Mesendoderm (in vitro differentiated cells): ENCODE measurements at regions not wholly inside any gene's neighbourhood (a gene's known extent, or its start where the extent isn't known, plus 50 kb on each side); places are given as distances from the start of the nearest gene placed in this dataset.

ENCODE experiments used
- DNase-seq: peaks from one replicate; pipeline ENCODE4 v3.0.0; 2013
- H2AK5ac ChIP-seq: 2 replicates; pipeline ENCODE4 v1.6.1; 2013; ENCODE audit warnings: low read length, inconsistent platforms
- H2BK120ac ChIP-seq: 2 replicates; pipeline ENCODE4 v1.6.1; 2013; ENCODE audit warnings: low read depth, mild to moderate bottlenecking, low read length, moderate library complexity, mixed read lengths
- H2BK15ac ChIP-seq: replicated peaks from 2 replicates; pipeline ENCODE4 v1.6.1; 2013; ENCODE audit warnings: low read depth, mild to moderate bottlenecking, moderate library complexity
- H2BK5ac ChIP-seq: 2 replicates; pipeline ENCODE4 v1.6.1; 2013; ENCODE audit warnings: low read length, inconsistent platforms
- H3K18ac ChIP-seq: 2 replicates; pipeline ENCODE4 v1.6.1; 2013; ENCODE audit warnings: mild to moderate bottlenecking, low read length, mixed read lengths
- H3K23ac ChIP-seq: one replicate; pipeline ENCODE4 v1.6.1; 2013; ENCODE audit warnings: low read length
- H3K27ac ChIP-seq: 2 replicates; pipeline ENCODE4 v1.5.1; 2013; ENCODE audit warnings: low read depth, mild to moderate bottlenecking, inconsistent platforms, low read length, moderate library complexity
- H3K27me3 ChIP-seq: 2 replicates; pipeline ENCODE4 v1.6.1; 2013; ENCODE audit warnings: low read length, control low read depth, mild to moderate bottlenecking, inconsistent platforms; ENCODE audit not compliant: insufficient read depth, poor library complexity
- H3K36me3 ChIP-seq: 2 replicates; pipeline ENCODE4 v1.6.1; 2013; ENCODE audit warnings: low read length, inconsistent platforms; ENCODE audit not compliant: control insufficient read depth, insufficient read depth
- H3K4ac ChIP-seq: one replicate; pipeline ENCODE4 v1.6.1; 2013; ENCODE audit warnings: low read depth, mild to moderate bottlenecking, low read length, moderate library complexity
- H3K4me1 ChIP-seq: 2 replicates; pipeline ENCODE4 v1.6.1; 2013; ENCODE audit warnings: low read depth, low read length, inconsistent platforms; ENCODE audit not compliant: control insufficient read depth
- H3K4me2 ChIP-seq: 2 replicates; pipeline ENCODE4 v1.6.1; 2013; ENCODE audit warnings: low read length
- H3K4me3 ChIP-seq: 2 replicates; pipeline ENCODE4 v1.5.1; 2013; ENCODE audit warnings: mild to moderate bottlenecking, low read length
- H3K56ac ChIP-seq: one replicate; pipeline ENCODE4 v1.6.1; 2013; ENCODE audit warnings: low read length
- H3K79me1 ChIP-seq: 2 replicates; pipeline ENCODE4 v1.6.1; 2013; ENCODE audit warnings: low read length, inconsistent platforms
- H3K79me2 ChIP-seq: 2 replicates; pipeline ENCODE4 v1.6.1; 2013; ENCODE audit warnings: mild to moderate bottlenecking, low read length; ENCODE audit not compliant: control insufficient read depth, insufficient read depth
- H3K9ac ChIP-seq: 2 replicates; pipeline ENCODE4 v1.6.1; 2013; ENCODE audit warnings: low read length, inconsistent platforms
- H4K5ac ChIP-seq: one replicate; pipeline ENCODE4 v1.6.1; 2013; ENCODE audit warnings: low read length
- H4K8ac ChIP-seq: one replicate; pipeline ENCODE4 v1.6.1; 2013; ENCODE audit warnings: low read depth, mild to moderate bottlenecking, control low read depth, low read length, moderate library complexity
- WGBS: extraction: QIAGEN DNeasy Blood & Tissue Kit; methylation state at CpG from one replicate; pipeline ENCODE4 v1.1.7; 2013; ENCODE audit warnings: low lambda C conversion rate, missing lambda C conversion rate; ENCODE audit not compliant: insufficient coverage; ENCODE audit errors: extremely low coverage; 5-methylcytosine and 5-hydroxymethylcytosine counted together

- no peak overlapping the region for H3K4me3 ChIP-seq
- H2BK120ac ChIP-seq, result no peak overlapping the region
- no peak overlapping the region for H3K27ac ChIP-seq
- no peak overlapping the region for H3K18ac ChIP-seq
- H4K8ac ChIP-seq, result no peak overlapping the region
- no peak overlapping the region for H2BK15ac ChIP-seq
- H3K4me1 ChIP-seq, result no peaks in the 10 kb centered on the region
- H3K36me3 ChIP-seq, result no peaks in the 10 kb centered on the region
- H3K79me2 ChIP-seq, result no peaks in the 10 kb centered on the region
- no peak overlapping the region for H4K5ac ChIP-seq
- H3K4ac ChIP-seq, result no peak overlapping the region
- no peak overlapping the region for H3K23ac ChIP-seq
- H2AK5ac ChIP-seq, result no peak overlapping the region
- no peak overlapping the region for H3K4me2 ChIP-seq
- no CpG with 5 or more reads among the region's 3 CpGs for WGBS
- H3K56ac ChIP-seq, result no peak overlapping the region
- no peak for DNase-seq
- H3K9ac ChIP-seq, result no peak overlapping the region
- H3K79me1 ChIP-seq, result no peaks in the 10 kb centered on the region
- no peaks in the 10 kb centered on the region for H3K27me3 ChIP-seq
- no peak overlapping the region for H2BK5ac ChIP-seq
Observed at GRCh38 chr9:104276709-104277245, 182.7 kb downstream of the SMC2 start.

GRCh38 chr9:104278929-104279496, 184.9 kb downstream of the SMC2 start:
- no peak overlapping the region for H4K5ac ChIP-seq
- no peak overlapping the region for H2BK120ac ChIP-seq
- no peak overlapping the region for H3K9ac ChIP-seq
- no peak overlapping the region for H2BK5ac ChIP-seq
- no peak overlapping the region for H4K8ac ChIP-seq
- no peaks in the 10 kb centered on the region for H3K27me3 ChIP-seq
- H3K36me3 ChIP-seq, result no peaks in the 10 kb centered on the region
- H2BK15ac ChIP-seq, result no peak overlapping the region
- no peaks in the 10 kb centered on the region for H3K4me1 ChIP-seq
- H3K4me2 ChIP-seq, result no peak overlapping the region
- no peak overlapping the region for H3K27ac ChIP-seq
- H2AK5ac ChIP-seq, result no peak overlapping the region
- no peak overlapping the region for H3K56ac ChIP-seq
- H3K23ac ChIP-seq, result no peak overlapping the region
- no peak overlapping the region for H3K4me3 ChIP-seq
- no peaks in the 10 kb centered on the region for H3K79me1 ChIP-seq
- H3K18ac ChIP-seq, result no peak overlapping the region
- DNase-seq, result no peak
- no CpG with 5 or more reads among the region's 2 CpGs for WGBS
- no peaks in the 10 kb centered on the region for H3K79me2 ChIP-seq
- no peak overlapping the region for H3K4ac ChIP-seq

GRCh38 chr9:104279535-104280177, 185.5 kb downstream of the SMC2 start:
- Histone ChIP-seq H3K9ac (no peak overlapping the region), H4K5ac (no peak overlapping the region), H3K18ac (no peak overlapping the region), H4K8ac (no peak overlapping the region), H2BK120ac (no peak overlapping the region), H2BK5ac (no peak overlapping the region), H3K4me2 (no peak overlapping the region), H3K56ac (no peak overlapping the region), H3K79me1 (no peaks in the 10 kb centered on the region), H2BK15ac (no peak overlapping the region), H3K27me3 (no peaks in the 10 kb centered on the region), H3K27ac (no peak overlapping the region), H3K4me3 (no peak overlapping the region), H2AK5ac (no peak overlapping the region), H3K4ac (no peak overlapping the region), H3K4me1 (no peaks in the 10 kb centered on the region), H3K36me3 (no peaks in the 10 kb centered on the region), H3K23ac (no peak overlapping the region), H3K79me2 (no peaks in the 10 kb centered on the region)
- no CpG with 5 or more reads among the region's 2 CpGs for WGBS
- DNase-seq, result no peak

- WGBS, result no CpG with 5 or more reads among the region's 3 CpGs
- Histone ChIP-seq H3K4me2 (no peak overlapping the region), H3K23ac (no peak overlapping the region)
Observed at GRCh38 chr9:104280178-104280560, 186.1 kb downstream of the SMC2 start.

GRCh38 chr9:104280711-104281110, 186.6 kb downstream of the SMC2 start:
- Histone ChIP-seq H2BK5ac (no peak overlapping the region), H3K36me3 (no peaks in the 10 kb centered on the region), H3K27me3 (no peaks in the 10 kb centered on the region), H2BK120ac (no peak overlapping the region), H3K56ac (no peak overlapping the region), H3K4me3 (no peak overlapping the region), H3K23ac (no peak overlapping the region), H3K27ac (no peak overlapping the region), H2AK5ac (no peak overlapping the region), H4K8ac (no peak overlapping the region), H3K18ac (no peak overlapping the region), H3K4me1 (no peaks in the 10 kb centered on the region), H4K5ac (no peak overlapping the region), H3K4me2 (no peak overlapping the region), H3K79me2 (no peaks in the 10 kb centered on the region), H3K79me1 (no peaks in the 10 kb centered on the region), H2BK15ac (no peak overlapping the region), H3K9ac (no peak overlapping the region), H3K4ac (no peak overlapping the region)
- no CpG with 5 or more reads among the region's 1 CpG for WGBS
- no peak for DNase-seq

More at GRCh38 chr9:104280178-104280560, 186.1 kb downstream of the SMC2 start:
- Histone ChIP-seq H4K5ac (no peak overlapping the region), H3K79me2 (no peaks in the 10 kb centered on the region), H3K18ac (no peak overlapping the region), H3K27ac (no peak overlapping the region), H3K56ac (no peak overlapping the region), H2AK5ac (no peak overlapping the region), H3K9ac (no peak overlapping the region), H3K79me1 (no peaks in the 10 kb centered on the region), H2BK120ac (no peak overlapping the region), H3K4ac (no peak overlapping the region), H3K4me3 (no peak overlapping the region), H4K8ac (no peak overlapping the region), H2BK15ac (no peak overlapping the region), H3K4me1 (no peaks in the 10 kb centered on the region), H3K27me3 (no peaks in the 10 kb centered on the region), H2BK5ac (no peak overlapping the region), H3K36me3 (no peaks in the 10 kb centered on the region)
- no peak for DNase-seq
